GM12878 (cell line): ENCODE measurements at regions not wholly inside any gene's neighbourhood (a gene's known extent, or its start where the extent isn't known, plus 50 kb on each side); places are given as distances from the start of the nearest gene placed in this dataset.

ENCODE experiments used
- ATAC-seq: fragments of 200-7000 bp; cut with Tn5 transposase; 3 replicates; pipeline ENCODE4 v1.9.1; 2020; ENCODE audit warnings: mild to moderate bottlenecking, moderate library complexity
- BruUV-seq: library from RNA; stranded (reverse); fragments of 400-500 nt; replicated peaks from 2 replicates; lab custom pipeline; 2021; lab: Mats Ljungman, UMichigan
- CTCF ChIA-PET: fragments of 300-600 bp; sonication (Branson Sonifier 250); formaldehyde crosslinking; extraction: SDS; loops from one replicate; lab custom pipeline; 2021; ENCODE audit warnings: inconsistent platforms; lab: Yijun Ruan, JAX
- POLR2A ChIA-PET: fragments of 350-600 bp; formaldehyde crosslinking; extraction: SDS; loops from one replicate; lab custom pipeline; 2021; ENCODE audit warnings: inconsistent platforms; lab: Charles Lee
- RAD21 ChIA-PET: fragments of 300-600 bp; sonication (Branson Sonifier 250); formaldehyde crosslinking; loops from one replicate; lab custom pipeline; 2023; ENCODE audit warnings: antibody characterized with exemption; ENCODE audit not compliant: unreplicated experiment; lab: Charles Lee
- SMC1A ChIA-PET: fragments of 300-600 bp; sonication (Branson Sonifier 250); formaldehyde crosslinking; loops from one replicate; lab custom pipeline; 2023; ENCODE audit not compliant: unreplicated experiment, uncharacterized antibody; lab: Charles Lee
- DNase-seq: peaks from one replicate; pipeline ENCODE4 v3.0.0-alpha.2; 2011; ENCODE audit warnings: low read depth, low spot score
- FAIRE-seq: peaks from 3 replicates; lab custom pipeline; 2011; peaks lifted over from hg19 to GRCh38; lab: Jason Lieb, UNC
- H2AFZ ChIP-seq: 2 replicates; pipeline ENCODE4 v1.6.0; 2011; ENCODE audit warnings: low read depth, low read length, control low read depth; ENCODE audit not compliant: control insufficient read depth
- H3K27ac ChIP-seq: 2 replicates; pipeline ENCODE4 v1.5.1; 2011; ENCODE audit warnings: control low read depth; ENCODE audit not compliant: control insufficient read depth, insufficient read depth
- H3K27me3 ChIP-seq, 2 experiments: replicated peaks in 1 of 2; 2 replicates each; pipeline versions ENCODE4 v1.6.0 to v1.6.1; 2011; ENCODE audit warnings: low read length in 1 of 2; ENCODE audit not compliant: control insufficient read depth in 2 of 2, insufficient read depth in 2 of 2
- H3K36me3 ChIP-seq, 2 experiments: 2 replicates each; pipeline ENCODE4 v1.5.1; 2011; ENCODE audit warnings: low read length in 1 of 2; ENCODE audit not compliant: control insufficient read depth in 2 of 2, insufficient read depth in 2 of 2
- H3K4me1 ChIP-seq: 2 replicates; pipeline ENCODE4 v1.6.1; 2011; ENCODE audit warnings: mild to moderate bottlenecking, low read length, moderate library complexity, mixed read lengths; ENCODE audit not compliant: control insufficient read depth, insufficient read depth
- H3K4me2 ChIP-seq: 2 replicates; pipeline ENCODE4 v1.6.0; 2011; ENCODE audit warnings: control low read depth; ENCODE audit not compliant: control insufficient read depth, insufficient read depth
- H3K4me3 ChIP-seq: fragments of 200-600 bp; sonication (generic); 2 replicates; pipeline ENCODE4 v1.5.1; 2016
- H3K79me2 ChIP-seq: 2 replicates; pipeline ENCODE4 v1.6.0; 2011; ENCODE audit warnings: low read length; ENCODE audit not compliant: control insufficient read depth, insufficient read depth
- H3K9ac ChIP-seq: 2 replicates; pipeline ENCODE4 v1.8.0; 2011; ENCODE audit warnings: low read length, control low read depth, mixed read lengths; ENCODE audit not compliant: control insufficient read depth, insufficient read depth
- H3K9me3 ChIP-seq: replicated peaks from 3 replicates; pipeline ENCODE4 v1.5.1; 2011; ENCODE audit warnings: mild to moderate bottlenecking, low read length; ENCODE audit not compliant: control insufficient read depth, insufficient read depth
- H4K20me1 ChIP-seq: 2 replicates; pipeline ENCODE4 v1.6.0; 2011; ENCODE audit not compliant: control insufficient read depth, insufficient read depth
- IRF4 ChIP-seq: IDR thresholded peaks from 2 replicates; pipeline ENCODE4 v1.6.1; 2011; ENCODE audit warnings: low read depth, low read length
- RELA ChIP-seq: fragments of 450-650 bp; IDR thresholded peaks from 2 replicates; pipeline ENCODE4 v1.8.0; 2014; ENCODE audit warnings: borderline replicate concordance; ENCODE audit not compliant: partially characterized antibody
- SPI1 ChIP-seq: IDR thresholded peaks from 2 replicates; pipeline ENCODE4 v1.6.1; 2011; ENCODE audit warnings: low read depth, mild to moderate bottlenecking, low read length, moderate library complexity, borderline replicate concordance; ENCODE audit not compliant: insufficient read depth
- TARDBP ChIP-seq: IDR thresholded peaks from 2 replicates; pipeline ENCODE4 v1.6.1; 2016; ENCODE audit warnings: borderline replicate concordance
- ZNF217 ChIP-seq: fragments of 450-650 bp; IDR thresholded peaks from 2 replicates; pipeline ENCODE4 v1.6.1; 2017; ENCODE audit warnings: antibody characterized with exemption, mild to moderate bottlenecking
- ZNF622 ChIP-seq: fragments of 450-650 bp; IDR thresholded peaks from 2 replicates; pipeline ENCODE4 v1.6.1; 2017; ENCODE audit warnings: mild to moderate bottlenecking, inconsistent platforms
- WGBS: methylation state at CpG from one replicate; pipeline ENCODE4 v1.1.6; 2016; ENCODE audit warnings: low lambda C conversion rate; ENCODE audit not compliant: insufficient replicate concordance, insufficient coverage; ENCODE audit errors: missing lambda C conversion rate; 5-methylcytosine and 5-hydroxymethylcytosine counted together
- in situ Hi-C: fragments of 300-500 bp; cut with MboI; formaldehyde crosslinking; loops from 9 replicates; pipeline ENCODE4 v1.14.3; 2018; ENCODE audit warnings: mixed read lengths
- intact Hi-C: fragments of 100-400 bp; cut with micrococcal nuclease; formaldehyde crosslinking; loops from one replicate; pipeline ENCODE4 v1.14.2; 2022; ENCODE audit not compliant: unreplicated experiment
- TF ChIP-seq, protein P1 (sequence below): fragments of 450-650 bp; formaldehyde crosslinking; IDR thresholded peaks from 2 replicates; pipeline ENCODE4 v1.4.0; 2020; ENCODE audit warnings: mild to moderate bottlenecking, moderate library complexity
- TF ChIP-seq, protein P2 (sequence below): IDR thresholded peaks from 2 replicates; pipeline ENCODE4 v1.6.1; 2012; ENCODE audit warnings: mild to moderate bottlenecking, low read depth, low read length

DNA sequence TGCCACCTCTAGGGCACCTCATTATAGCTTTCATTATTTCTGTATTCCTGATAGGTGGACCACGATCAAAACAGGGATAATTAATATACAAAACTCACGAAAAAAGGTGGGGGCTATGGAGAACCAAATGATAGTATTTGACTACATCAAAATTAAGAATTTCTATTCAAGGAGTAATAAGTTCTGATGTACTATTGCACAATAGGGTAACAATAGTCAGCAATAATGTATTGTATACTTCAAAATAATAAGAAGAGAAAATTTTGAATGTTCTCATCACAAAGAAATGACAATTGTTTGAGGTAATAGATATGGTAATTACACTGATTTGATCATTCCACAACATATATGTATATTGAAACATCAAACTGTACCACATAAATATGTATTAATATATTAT is 327.3 kb upstream of the TRAM1L1 start:
- TF ChIP-seq IRF4 (no peak), ZNF217 (no peak), SPI1 (no peak), ZNF622 (no peak), RELA (no peak), TARDBP (no peak)
- TF ChIP-seq, protein P1, sequence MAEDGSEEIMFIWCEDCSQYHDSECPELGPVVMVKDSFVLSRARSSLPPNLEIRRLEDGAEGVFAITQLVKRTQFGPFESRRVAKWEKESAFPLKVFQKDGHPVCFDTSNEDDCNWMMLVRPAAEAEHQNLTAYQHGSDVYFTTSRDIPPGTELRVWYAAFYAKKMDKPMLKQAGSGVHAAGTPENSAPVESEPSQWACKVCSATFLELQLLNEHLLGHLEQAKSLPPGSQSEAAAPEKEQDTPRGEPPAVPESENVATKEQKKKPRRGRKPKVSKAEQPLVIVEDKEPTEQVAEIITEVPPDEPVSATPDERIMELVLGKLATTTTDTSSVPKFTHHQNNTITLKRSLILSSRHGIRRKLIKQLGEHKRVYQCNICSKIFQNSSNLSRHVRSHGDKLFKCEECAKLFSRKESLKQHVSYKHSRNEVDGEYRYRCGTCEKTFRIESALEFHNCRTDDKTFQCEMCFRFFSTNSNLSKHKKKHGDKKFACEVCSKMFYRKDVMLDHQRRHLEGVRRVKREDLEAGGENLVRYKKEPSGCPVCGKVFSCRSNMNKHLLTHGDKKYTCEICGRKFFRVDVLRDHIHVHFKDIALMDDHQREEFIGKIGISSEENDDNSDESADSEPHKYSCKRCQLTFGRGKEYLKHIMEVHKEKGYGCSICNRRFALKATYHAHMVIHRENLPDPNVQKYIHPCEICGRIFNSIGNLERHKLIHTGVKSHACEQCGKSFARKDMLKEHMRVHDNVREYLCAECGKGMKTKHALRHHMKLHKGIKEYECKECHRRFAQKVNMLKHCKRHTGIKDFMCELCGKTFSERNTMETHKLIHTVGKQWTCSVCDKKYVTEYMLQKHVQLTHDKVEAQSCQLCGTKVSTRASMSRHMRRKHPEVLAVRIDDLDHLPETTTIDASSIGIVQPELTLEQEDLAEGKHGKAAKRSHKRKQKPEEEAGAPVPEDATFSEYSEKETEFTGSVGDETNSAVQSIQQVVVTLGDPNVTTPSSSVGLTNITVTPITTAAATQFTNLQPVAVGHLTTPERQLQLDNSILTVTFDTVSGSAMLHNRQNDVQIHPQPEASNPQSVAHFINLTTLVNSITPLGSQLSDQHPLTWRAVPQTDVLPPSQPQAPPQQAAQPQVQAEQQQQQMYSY (CRISPR knock-in tag): no peak
- TF ChIP-seq, protein P2, sequence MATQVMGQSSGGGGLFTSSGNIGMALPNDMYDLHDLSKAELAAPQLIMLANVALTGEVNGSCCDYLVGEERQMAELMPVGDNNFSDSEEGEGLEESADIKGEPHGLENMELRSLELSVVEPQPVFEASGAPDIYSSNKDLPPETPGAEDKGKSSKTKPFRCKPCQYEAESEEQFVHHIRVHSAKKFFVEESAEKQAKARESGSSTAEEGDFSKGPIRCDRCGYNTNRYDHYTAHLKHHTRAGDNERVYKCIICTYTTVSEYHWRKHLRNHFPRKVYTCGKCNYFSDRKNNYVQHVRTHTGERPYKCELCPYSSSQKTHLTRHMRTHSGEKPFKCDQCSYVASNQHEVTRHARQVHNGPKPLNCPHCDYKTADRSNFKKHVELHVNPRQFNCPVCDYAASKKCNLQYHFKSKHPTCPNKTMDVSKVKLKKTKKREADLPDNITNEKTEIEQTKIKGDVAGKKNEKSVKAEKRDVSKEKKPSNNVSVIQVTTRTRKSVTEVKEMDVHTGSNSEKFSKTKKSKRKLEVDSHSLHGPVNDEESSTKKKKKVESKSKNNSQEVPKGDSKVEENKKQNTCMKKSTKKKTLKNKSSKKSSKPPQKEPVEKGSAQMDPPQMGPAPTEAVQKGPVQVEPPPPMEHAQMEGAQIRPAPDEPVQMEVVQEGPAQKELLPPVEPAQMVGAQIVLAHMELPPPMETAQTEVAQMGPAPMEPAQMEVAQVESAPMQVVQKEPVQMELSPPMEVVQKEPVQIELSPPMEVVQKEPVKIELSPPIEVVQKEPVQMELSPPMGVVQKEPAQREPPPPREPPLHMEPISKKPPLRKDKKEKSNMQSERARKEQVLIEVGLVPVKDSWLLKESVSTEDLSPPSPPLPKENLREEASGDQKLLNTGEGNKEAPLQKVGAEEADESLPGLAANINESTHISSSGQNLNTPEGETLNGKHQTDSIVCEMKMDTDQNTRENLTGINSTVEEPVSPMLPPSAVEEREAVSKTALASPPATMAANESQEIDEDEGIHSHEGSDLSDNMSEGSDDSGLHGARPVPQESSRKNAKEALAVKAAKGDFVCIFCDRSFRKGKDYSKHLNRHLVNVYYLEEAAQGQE: no peak
- TF ChIP-seq, all 136 proteins: peak for 0
- intact Hi-C loops: no loop called here
- H3K4me3 ChIP-seq: no peak overlapping the region
- ChIA-PET CTCF (no interaction called here), POLR2A (no interaction called here), RAD21 (no interaction called here), SMC1A (no interaction called here)
- no peak overlapping the region for H2AFZ ChIP-seq
- FAIRE-seq (no peak), DNase-seq (no peak), ATAC-seq (no peak)
- no peaks in the 10 kb centered on the region for H3K79me2 ChIP-seq
- H3K9ac ChIP-seq: no peak overlapping the region
- H3K27me3 ChIP-seq: no peaks in the 10 kb centered on the region
- H3K4me2 ChIP-seq: no peak overlapping the region
- no peak overlapping the region for H3K27ac ChIP-seq
- BruUV-seq: no TSS peak
- 0% methylated on average over 2 of the region's 2 CpGs for WGBS
- in situ Hi-C loops: no loop called here
- H3K4me1 ChIP-seq: no peaks in the 10 kb centered on the region
- H4K20me1 ChIP-seq: no peaks in the 10 kb centered on the region
- H3K36me3 ChIP-seq: no peaks in the 10 kb centered on the region
- no peaks in the 10 kb centered on the region for H3K9me3 ChIP-seq
